ENCODE measurements at regions not wholly inside any gene's neighbourhood (a gene's known extent, or its start where the extent isn't known, plus 50 kb on each side); places are given as distances from the start of the nearest gene placed in this dataset.

DNA sequence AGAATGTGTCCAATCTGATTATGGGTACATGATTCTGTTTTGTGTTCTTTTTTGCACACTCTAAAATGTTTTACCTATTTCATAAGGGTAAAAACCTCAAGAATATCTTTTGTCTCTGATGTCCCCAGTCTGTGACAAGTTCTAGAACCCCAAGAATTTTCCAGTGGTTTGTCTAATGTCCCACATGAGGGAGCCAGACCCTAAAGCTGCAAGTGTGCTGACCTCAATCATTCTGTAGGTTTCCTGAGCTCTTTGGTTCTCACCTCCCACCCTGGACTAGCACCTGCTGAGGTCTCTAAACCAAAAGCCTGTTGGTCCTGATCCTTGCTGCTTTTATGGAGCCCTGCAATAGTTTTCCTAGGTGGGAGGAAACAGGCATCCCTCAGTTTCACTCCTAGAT, 149.8 kb upstream of the MPPED2 start:
- TF ChIP-seq, protein P1, sequence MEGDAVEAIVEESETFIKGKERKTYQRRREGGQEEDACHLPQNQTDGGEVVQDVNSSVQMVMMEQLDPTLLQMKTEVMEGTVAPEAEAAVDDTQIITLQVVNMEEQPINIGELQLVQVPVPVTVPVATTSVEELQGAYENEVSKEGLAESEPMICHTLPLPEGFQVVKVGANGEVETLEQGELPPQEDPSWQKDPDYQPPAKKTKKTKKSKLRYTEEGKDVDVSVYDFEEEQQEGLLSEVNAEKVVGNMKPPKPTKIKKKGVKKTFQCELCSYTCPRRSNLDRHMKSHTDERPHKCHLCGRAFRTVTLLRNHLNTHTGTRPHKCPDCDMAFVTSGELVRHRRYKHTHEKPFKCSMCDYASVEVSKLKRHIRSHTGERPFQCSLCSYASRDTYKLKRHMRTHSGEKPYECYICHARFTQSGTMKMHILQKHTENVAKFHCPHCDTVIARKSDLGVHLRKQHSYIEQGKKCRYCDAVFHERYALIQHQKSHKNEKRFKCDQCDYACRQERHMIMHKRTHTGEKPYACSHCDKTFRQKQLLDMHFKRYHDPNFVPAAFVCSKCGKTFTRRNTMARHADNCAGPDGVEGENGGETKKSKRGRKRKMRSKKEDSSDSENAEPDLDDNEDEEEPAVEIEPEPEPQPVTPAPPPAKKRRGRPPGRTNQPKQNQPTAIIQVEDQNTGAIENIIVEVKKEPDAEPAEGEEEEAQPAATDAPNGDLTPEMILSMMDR (IDR thresholded peaks at IDR 0.05; ENCODE audit: low read length): no peak
- no peak for TF ChIP-seq EZH2phosphoT487 (IDR thresholded peaks at IDR 0.05; ENCODE audit: low read length)

Measured in MM.1S (cell line).